ENCODE measurements at regions not wholly inside any gene's neighbourhood (a gene's known extent, or its start where the extent isn't known, plus 50 kb on each side); places are given as distances from the start of the nearest gene placed in this dataset.

DNA sequence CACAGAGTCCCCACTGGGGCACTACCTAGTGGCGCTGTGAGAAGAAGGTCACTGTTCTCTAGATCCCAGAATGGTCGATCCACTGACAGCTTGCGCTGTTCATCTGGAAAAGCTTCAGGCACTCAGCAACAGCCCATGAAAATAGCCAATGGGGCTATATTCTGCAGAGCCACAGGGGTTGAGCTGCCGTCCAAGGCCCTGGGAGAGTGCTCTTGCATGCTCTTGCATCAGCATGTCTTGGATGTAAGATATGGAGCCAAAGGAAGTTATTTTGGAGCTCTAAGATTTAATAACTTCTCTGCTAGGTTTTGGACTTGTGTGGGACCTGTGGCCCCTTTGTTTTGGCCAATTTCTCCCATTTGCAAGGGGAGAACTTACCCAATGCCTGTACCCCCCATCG lies 164.7 kb upstream of the HNMT start:
- TF ChIP-seq POLR2AphosphoS2 (IDR thresholded peaks at IDR 0.05; ENCODE audit: low read depth, low read length) (no peak), RELA (IDR thresholded peaks at IDR 0.05; ENCODE audit: borderline replicate concordance, partially characterized antibody) (no peak)
